Tibial artery (tissue), 4 donors: ENCODE measurements at regions not wholly inside any gene's neighbourhood (a gene's known extent, or its start where the extent isn't known, plus 50 kb on each side); places are given as distances from the start of the nearest gene placed in this dataset.

Experiments used
- DNase-seq, 2 donors: peaks; one replicate each; pipeline ENCODE4 v3.0.0-alpha.2; 2019
- H3K27ac ChIP-seq, 2 donors: fragments of 200-600 bp; sonication (generic) in 1 of 2; 1 replicate in 1 of 2; 2 replicates in 1 of 2; pipeline ENCODE4 v1.5.1; 2018 to 2019; ENCODE audit warnings: mild to moderate bottlenecking in 1 of 2
- H3K27me3 ChIP-seq, 2 donors: fragments of 200-600 bp; sonication (generic) in 1 of 2; one replicate each; pipeline versions ENCODE4 v1.5.1 to v1.6.0; 2016 to 2019
- H3K36me3 ChIP-seq, 3 donors: fragments of 200-600 bp; sonication (generic) in 2 of 3; one replicate each; pipeline ENCODE4 v1.5.1; 2016 to 2019; ENCODE audit warnings: mild to moderate bottlenecking in 2 of 3
- H3K4me1 ChIP-seq, 4 donors: fragments of 200-600 bp; sonication (generic) in 2 of 4; 1 replicate in 3 of 4; 2 replicates in 1 of 4; pipeline ENCODE4 v1.5.1; 2016 to 2019
- H3K4me3 ChIP-seq, 2 donors: fragments of 200-600 bp; sonication (generic) in 1 of 2; 1 replicate in 1 of 2; 2 replicates in 1 of 2; pipeline ENCODE4 v1.5.1; 2018 to 2019; ENCODE audit warnings: mild to moderate bottlenecking in 2 of 2
- H3K9me3 ChIP-seq, 3 donors: fragments of 200-600 bp; sonication (generic) in 1 of 3; one replicate each; pipeline ENCODE4 v1.5.1; 2016 to 2019
- intact Hi-C: fragments of 100-400 bp; cut with DNase I; formaldehyde crosslinking; loops from one replicate; pipeline ENCODE4 v1.15.0; 2023; ENCODE audit warnings: low total_unique reads
- TF ChIP-seq, protein P1 (sequence below), 2 experiments: fragments of 200-600 bp in 1 of 2; fragments of 450-650 bp in 1 of 2; IDR thresholded peaks; one replicate each; pipeline ENCODE4 v1.5.1; 2017 to 2019; ENCODE audit warnings: antibody characterized with exemption in 2 of 2, mild to moderate bottlenecking in 1 of 2, moderate library complexity in 1 of 2

DNA sequence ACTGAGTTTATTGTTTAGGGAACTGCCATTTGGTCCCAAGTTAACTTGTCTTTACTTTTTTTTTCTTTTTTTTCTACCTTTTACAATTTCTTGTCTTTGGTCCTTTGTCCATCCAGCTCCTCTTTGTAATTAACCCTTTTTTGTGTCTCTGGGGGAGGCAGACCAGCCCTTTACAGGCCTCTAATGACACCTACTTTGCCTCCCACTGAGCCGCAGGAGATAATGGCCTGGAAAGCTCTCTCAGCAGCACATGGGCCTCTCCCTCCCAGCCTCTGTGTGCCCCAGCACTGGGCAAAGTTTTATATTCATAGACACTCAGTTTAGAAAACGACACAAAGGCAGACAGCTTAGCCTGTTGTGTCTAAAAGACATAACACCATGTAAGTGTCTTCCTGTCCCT is 480.4 kb downstream of the SOX6 start:
- Histone ChIP-seq H3K27me3 (no peaks in the 10 kb centered on the region), H3K27ac (no peak overlapping the region), H3K4me3 (no peak overlapping the region), H3K4me1 (no peaks in the 10 kb centered on the region), H3K36me3 (no peaks in the 10 kb centered on the region), H3K9me3 (no peaks in the 10 kb centered on the region)
- TF ChIP-seq, protein P1, sequence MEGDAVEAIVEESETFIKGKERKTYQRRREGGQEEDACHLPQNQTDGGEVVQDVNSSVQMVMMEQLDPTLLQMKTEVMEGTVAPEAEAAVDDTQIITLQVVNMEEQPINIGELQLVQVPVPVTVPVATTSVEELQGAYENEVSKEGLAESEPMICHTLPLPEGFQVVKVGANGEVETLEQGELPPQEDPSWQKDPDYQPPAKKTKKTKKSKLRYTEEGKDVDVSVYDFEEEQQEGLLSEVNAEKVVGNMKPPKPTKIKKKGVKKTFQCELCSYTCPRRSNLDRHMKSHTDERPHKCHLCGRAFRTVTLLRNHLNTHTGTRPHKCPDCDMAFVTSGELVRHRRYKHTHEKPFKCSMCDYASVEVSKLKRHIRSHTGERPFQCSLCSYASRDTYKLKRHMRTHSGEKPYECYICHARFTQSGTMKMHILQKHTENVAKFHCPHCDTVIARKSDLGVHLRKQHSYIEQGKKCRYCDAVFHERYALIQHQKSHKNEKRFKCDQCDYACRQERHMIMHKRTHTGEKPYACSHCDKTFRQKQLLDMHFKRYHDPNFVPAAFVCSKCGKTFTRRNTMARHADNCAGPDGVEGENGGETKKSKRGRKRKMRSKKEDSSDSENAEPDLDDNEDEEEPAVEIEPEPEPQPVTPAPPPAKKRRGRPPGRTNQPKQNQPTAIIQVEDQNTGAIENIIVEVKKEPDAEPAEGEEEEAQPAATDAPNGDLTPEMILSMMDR (IDR thresholded peaks at IDR 0.05) = no peak
- DNase-seq = no peak
- intact Hi-C loops = no loop called here

DNA sequence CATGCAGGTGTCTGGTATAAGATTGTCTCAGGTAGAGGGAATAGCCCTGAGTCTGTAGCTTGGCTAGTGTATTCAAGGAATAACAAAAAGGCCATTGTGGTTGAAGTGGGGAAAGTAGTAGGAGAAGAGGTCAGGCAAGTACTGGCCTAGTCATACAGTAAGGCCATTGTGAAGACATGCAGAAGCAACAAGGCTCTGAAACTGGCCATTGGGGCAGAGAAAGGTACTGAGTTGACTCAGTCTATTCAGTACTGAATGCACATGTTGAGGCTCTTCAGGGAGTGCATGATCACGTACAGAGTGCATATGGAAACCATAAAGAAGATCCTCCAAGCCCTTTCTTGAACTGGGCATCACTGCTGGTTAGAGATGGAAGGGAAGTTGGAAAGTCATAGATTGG is 477.6 kb downstream of the SOX6 start:
- peaks cover 0 to 5% (median 0%) of the 10 kb centered on the region in 4 donors for H3K4me1 ChIP-seq
- TF ChIP-seq, protein P1 (IDR thresholded peaks at IDR 0.05) = no peak
- no peaks in the 10 kb centered on the region for H3K9me3 ChIP-seq
- H3K4me3 ChIP-seq = no peak overlapping the region
- H3K27ac ChIP-seq = no peak overlapping the region
- intact Hi-C loops = no loop called here
- H3K27me3 ChIP-seq = no peaks in the 10 kb centered on the region
- no peak for DNase-seq
- no peaks in the 10 kb centered on the region for H3K36me3 ChIP-seq

DNA sequence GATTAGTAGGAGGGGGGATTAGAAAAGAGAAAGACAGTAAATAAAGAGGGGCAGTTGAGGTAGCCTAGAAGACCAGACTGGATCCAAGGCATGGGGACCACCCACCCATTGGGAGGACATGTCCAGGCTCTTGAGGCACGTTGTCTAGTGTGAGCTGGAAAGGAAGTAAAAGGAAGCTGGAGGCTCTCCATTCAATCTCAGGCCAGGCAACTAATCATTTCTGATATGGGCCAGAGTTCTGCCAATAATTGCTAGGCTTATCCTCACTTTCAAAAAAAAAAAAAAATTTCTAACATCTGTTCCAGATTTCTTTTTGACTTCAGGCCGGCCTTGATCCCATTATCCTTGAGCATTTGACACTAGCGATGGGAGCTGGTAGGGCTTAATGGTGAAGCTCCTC is 476.1 kb downstream of the SOX6 start:
- DNase-seq = no peak
- Histone ChIP-seq H3K9me3 (no peaks in the 10 kb centered on the region), H3K27me3 (no peaks in the 10 kb centered on the region), H3K4me3 (no peak overlapping the region), H3K36me3 (no peaks in the 10 kb centered on the region), H3K4me1 (peaks cover 0 to 11% (median 3%) of the 10 kb centered on the region in 4 donors), H3K27ac (no peak overlapping the region)
- intact Hi-C loops = no loop called here
- TF ChIP-seq, protein P1 (IDR thresholded peaks at IDR 0.05) = no peak

DNA sequence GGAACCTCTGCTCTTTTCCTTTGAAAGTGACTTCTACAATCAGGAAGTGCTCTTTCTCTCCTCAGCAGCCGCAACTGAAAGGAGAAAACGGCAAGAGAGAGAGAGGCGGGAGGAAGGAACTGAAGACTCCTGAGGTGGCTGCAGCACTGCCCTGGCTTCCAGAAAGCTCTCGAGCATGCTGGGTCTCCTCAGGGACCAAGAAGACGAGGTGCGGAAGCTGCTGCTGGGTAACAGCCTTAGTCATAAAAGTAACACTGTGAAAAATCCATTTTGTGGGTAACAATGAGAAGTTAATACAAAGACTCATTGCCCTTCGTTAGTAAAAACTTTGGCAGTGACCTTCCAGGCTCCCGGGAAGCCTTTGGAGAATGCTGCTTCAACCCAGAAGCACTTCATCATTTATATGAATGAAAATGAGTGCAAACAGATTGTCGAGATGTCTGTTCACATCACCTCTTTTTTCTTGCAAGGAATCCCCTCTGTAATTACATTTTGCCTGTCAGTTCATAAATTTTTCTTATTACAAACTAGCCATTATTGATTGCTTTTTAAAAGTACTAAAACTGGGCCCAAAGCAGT is 473.4 kb downstream of the SOX6 start:
- TF ChIP-seq, protein P1 (IDR thresholded peaks at IDR 0.05) = no peak
- H3K27me3 ChIP-seq = no peaks in the 10 kb centered on the region
- H3K4me3 ChIP-seq = no peak overlapping the region
- no peaks in the 10 kb centered on the region for H3K36me3 ChIP-seq
- no peak for DNase-seq
- peaks cover 0 to 11% (median 3%) of the 10 kb centered on the region in 4 donors for H3K4me1 ChIP-seq
- no peaks in the 10 kb centered on the region for H3K9me3 ChIP-seq
- no peak overlapping the region for H3K27ac ChIP-seq
- intact Hi-C loops = no loop called here

DNA sequence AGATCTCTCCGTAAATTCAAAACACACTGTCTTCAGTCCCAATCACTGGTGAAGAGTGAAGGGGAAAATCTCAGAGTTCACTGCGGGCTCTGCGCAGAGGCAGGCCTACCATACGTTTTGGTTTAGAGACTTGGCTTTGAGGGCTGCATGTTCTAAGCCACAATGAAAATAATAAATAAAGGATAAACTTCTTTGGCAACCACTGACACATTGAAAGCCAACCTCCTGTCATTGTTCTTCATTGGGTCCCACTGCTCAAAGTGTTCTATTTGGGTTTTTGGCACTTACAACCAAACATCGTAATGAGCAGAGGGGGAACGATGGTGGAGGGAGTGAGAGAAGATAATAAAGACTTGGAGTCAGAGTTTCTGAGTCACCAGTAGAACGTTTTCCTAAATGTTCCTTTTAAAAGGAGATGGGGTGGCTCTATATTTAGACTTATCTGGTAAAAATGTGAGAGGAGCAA is 472.9 kb downstream of the SOX6 start:
- no peak overlapping the region for H3K4me3 ChIP-seq
- intact Hi-C loops = no loop called here
- no peaks in the 10 kb centered on the region for H3K36me3 ChIP-seq
- no peak for DNase-seq
- H3K4me1 ChIP-seq = peaks cover 0 to 11% (median 3%) of the 10 kb centered on the region in 4 donors
- TF ChIP-seq, protein P1 (IDR thresholded peaks at IDR 0.05) = no peak
- H3K9me3 ChIP-seq = no peaks in the 10 kb centered on the region
- no peaks in the 10 kb centered on the region for H3K27me3 ChIP-seq
- H3K27ac ChIP-seq = no peak overlapping the region

DNA sequence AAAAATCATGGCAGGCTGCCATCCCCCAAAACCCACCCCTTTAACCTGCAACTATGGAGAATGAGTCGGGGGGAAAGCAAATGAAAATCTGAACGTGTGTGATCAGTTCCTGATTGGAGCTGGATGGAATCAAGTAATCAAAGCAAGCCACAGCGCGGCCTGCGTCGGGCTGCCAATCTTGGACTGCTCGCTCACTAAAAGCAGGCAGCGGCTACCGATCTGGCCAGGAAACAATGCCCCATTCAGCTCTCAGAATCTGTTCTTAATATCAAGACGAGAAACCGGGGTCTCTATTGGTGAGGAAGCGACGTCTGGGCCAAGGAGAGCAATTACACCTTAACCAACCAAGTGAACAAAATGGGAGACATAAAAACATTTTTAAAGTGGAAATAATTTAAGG is 472.2 kb downstream of the SOX6 start:
- DNase-seq = no peak
- H3K27ac ChIP-seq = no peak overlapping the region

More for the DNA sequence above, 472.2 kb downstream of the SOX6 start:
- peaks cover 0 to 14% (median 3%) of the 10 kb centered on the region in 4 donors for H3K4me1 ChIP-seq
- no peak overlapping the region for H3K4me3 ChIP-seq
- TF ChIP-seq, protein P1 (IDR thresholded peaks at IDR 0.05) = no peak
- intact Hi-C loops = no loop called here
- H3K36me3 ChIP-seq = no peaks in the 10 kb centered on the region
- no peaks in the 10 kb centered on the region for H3K27me3 ChIP-seq
- no peaks in the 10 kb centered on the region for H3K9me3 ChIP-seq
